MM.1S (cell line): ENCODE measurements at regions not wholly inside any gene's neighbourhood (a gene's known extent, or its start where the extent isn't known, plus 50 kb on each side); places are given as distances from the start of the nearest gene placed in this dataset.

ENCODE experiments used
- DNase-seq: peaks from one replicate; pipeline ENCODE4 v3.0.0-alpha.2; 2015
- H2AFZ ChIP-seq: fragments of 300-600 bp; sonication (generic); 2 replicates; pipeline ENCODE4 v1.6.0; 2016; ENCODE audit warnings: antibody characterized with exemption, low read length
- H3F3A ChIP-seq: fragments of 300-600 bp; sonication (generic); 2 replicates; pipeline ENCODE4 v1.6.1; 2016; ENCODE audit warnings: mild to moderate bottlenecking, antibody characterized with exemption, low read length, moderate library complexity, mixed read lengths; ENCODE audit not compliant: insufficient read depth
- H3K27ac ChIP-seq: fragments of 300-600 bp; sonication (generic); 2 replicates; pipeline ENCODE4 v1.5.1; 2016; ENCODE audit warnings: mild to moderate bottlenecking, low read length
- H3K27me3 ChIP-seq: fragments of 300-600 bp; sonication (generic); replicated peaks from 2 replicates; pipeline ENCODE4 v1.6.0; 2016; ENCODE audit warnings: low read length; ENCODE audit not compliant: insufficient read depth
- H3K36me3 ChIP-seq: fragments of 300-600 bp; sonication (generic); replicated peaks from 2 replicates; pipeline ENCODE4 v1.6.1; 2016; ENCODE audit warnings: mild to moderate bottlenecking, low read length, mixed read lengths; ENCODE audit not compliant: insufficient read depth
- H3K4me1 ChIP-seq: fragments of 300-600 bp; sonication (generic); 2 replicates; pipeline ENCODE4 v1.6.1; 2016; ENCODE audit warnings: low read length, mixed read lengths
- H3K4me2 ChIP-seq: fragments of 300-600 bp; sonication (generic); 2 replicates; pipeline ENCODE4 v1.6.0; 2016; ENCODE audit warnings: low read depth, low read length
- H3K4me3 ChIP-seq: fragments of 300-600 bp; sonication (generic); 2 replicates; pipeline ENCODE4 v1.5.1; 2016; ENCODE audit warnings: low read length, mixed read lengths
- H3K79me2 ChIP-seq: fragments of 300-600 bp; sonication (generic); 2 replicates; pipeline ENCODE4 v1.6.1; 2016; ENCODE audit warnings: mixed run types, low read length, mixed read lengths
- H3K9ac ChIP-seq: fragments of 300-600 bp; sonication (generic); 2 replicates; pipeline ENCODE4 v1.6.1; 2016; ENCODE audit warnings: low read length, mixed read lengths
- H3K9me2 ChIP-seq: fragments of 300-600 bp; sonication (generic); replicated peaks from 2 replicates; pipeline ENCODE4 v1.6.1; 2016; ENCODE audit warnings: mild to moderate bottlenecking, low read length, mixed read lengths; ENCODE audit not compliant: insufficient read depth
- H3K9me3 ChIP-seq: fragments of 300-600 bp; sonication (generic); replicated peaks from 2 replicates; pipeline ENCODE4 v1.6.1; 2016; ENCODE audit warnings: mild to moderate bottlenecking, low read length, mixed read lengths; ENCODE audit not compliant: insufficient read depth
- H4K20me1 ChIP-seq: fragments of 300-600 bp; sonication (generic); 2 replicates; pipeline ENCODE4 v1.6.1; 2016; ENCODE audit warnings: mild to moderate bottlenecking, low read length, moderate library complexity, mixed read lengths; ENCODE audit not compliant: insufficient read depth
- EZH2 ChIP-seq: fragments of 300-600 bp; sonication (generic); optimal IDR thresholded peaks from 2 replicates; pipeline ENCODE3; 2017; ENCODE audit warnings: low read depth, mild to moderate bottlenecking, antibody characterized with exemption, low read length, mixed read lengths
- EZH2phosphoT487 ChIP-seq: fragments of 300-600 bp; sonication (generic); IDR thresholded peaks from 2 replicates; pipeline ENCODE4 v1.6.1; 2018; ENCODE audit warnings: antibody characterized with exemption, low read length
- TF ChIP-seq, protein P1 (sequence below): fragments of 300-600 bp; sonication (generic); IDR thresholded peaks from 2 replicates; pipeline ENCODE4 v1.5.1; 2016; ENCODE audit warnings: antibody characterized with exemption, low read length, mixed read lengths

DNA sequence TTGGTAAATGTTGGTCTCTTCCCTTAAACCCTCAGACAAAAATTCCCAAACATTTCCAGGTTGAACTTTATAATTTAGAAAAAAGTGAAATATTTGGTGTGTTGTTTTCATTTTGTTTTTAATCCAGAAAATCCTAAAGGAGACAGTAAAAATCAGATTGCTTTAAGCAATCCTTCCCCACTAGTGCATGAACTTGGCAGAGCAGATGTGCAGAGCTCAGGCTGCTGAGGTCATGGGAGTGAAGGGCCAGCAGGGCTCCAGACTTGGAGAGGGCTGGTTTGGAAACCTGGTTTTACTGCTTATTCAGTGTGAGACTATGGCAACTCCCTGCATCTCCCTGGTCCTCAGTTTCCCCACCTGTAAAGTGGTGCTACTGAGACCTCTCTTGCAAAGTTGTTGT is 66.7 kb upstream of the TEX51 start:
- no peaks in the 10 kb centered on the region for H3K27me3 ChIP-seq
- H4K20me1 ChIP-seq = no peaks in the 10 kb centered on the region
- H3K9me2 ChIP-seq = no peaks in the 10 kb centered on the region
- H3K9ac ChIP-seq = no peak overlapping the region
- H3F3A ChIP-seq = no peaks in the 10 kb centered on the region
- H3K4me3 ChIP-seq = no peak overlapping the region
- H3K4me2 ChIP-seq = no peak overlapping the region
- TF ChIP-seq, protein P1, sequence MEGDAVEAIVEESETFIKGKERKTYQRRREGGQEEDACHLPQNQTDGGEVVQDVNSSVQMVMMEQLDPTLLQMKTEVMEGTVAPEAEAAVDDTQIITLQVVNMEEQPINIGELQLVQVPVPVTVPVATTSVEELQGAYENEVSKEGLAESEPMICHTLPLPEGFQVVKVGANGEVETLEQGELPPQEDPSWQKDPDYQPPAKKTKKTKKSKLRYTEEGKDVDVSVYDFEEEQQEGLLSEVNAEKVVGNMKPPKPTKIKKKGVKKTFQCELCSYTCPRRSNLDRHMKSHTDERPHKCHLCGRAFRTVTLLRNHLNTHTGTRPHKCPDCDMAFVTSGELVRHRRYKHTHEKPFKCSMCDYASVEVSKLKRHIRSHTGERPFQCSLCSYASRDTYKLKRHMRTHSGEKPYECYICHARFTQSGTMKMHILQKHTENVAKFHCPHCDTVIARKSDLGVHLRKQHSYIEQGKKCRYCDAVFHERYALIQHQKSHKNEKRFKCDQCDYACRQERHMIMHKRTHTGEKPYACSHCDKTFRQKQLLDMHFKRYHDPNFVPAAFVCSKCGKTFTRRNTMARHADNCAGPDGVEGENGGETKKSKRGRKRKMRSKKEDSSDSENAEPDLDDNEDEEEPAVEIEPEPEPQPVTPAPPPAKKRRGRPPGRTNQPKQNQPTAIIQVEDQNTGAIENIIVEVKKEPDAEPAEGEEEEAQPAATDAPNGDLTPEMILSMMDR = no peak
- TF ChIP-seq EZH2phosphoT487 = no peak
- TF ChIP-seq EZH2 = no peak
- H3K79me2 ChIP-seq = no peaks in the 10 kb centered on the region
- no peak overlapping the region for H3K27ac ChIP-seq
- H3K9me3 ChIP-seq = no peaks in the 10 kb centered on the region
- DNase-seq = no peak
- no peaks in the 10 kb centered on the region for H3K4me1 ChIP-seq
- no peak overlapping the region for H2AFZ ChIP-seq
- H3K36me3 ChIP-seq = no peaks in the 10 kb centered on the region

DNA sequence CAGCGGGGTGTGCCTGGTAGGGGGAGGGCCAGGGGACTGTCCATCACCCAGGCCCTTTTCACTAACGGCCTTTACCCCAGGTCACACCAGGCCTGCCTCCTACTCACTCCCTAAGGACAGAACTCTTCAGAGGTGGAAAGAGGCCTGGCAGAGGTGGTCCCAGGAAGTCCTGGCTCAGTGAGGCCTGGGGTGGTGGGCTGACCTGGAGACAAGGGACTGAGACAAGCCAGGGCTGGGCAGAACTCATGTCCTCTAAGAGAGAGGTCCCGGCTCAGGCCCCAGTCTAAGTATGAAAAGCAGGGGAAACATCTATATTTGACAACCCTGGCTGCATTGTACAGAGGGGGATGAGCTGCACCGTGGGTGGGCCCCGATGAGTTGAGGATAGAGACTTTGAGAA is 65.9 kb upstream of the TEX51 start:
- no peak for DNase-seq
- Histone ChIP-seq H3K4me3 (no peak overlapping the region), H3F3A (no peaks in the 10 kb centered on the region), H3K4me1 (no peaks in the 10 kb centered on the region), H2AFZ (no peak overlapping the region), H3K27ac (no peak overlapping the region), H3K9me2 (no peaks in the 10 kb centered on the region), H3K27me3 (no peaks in the 10 kb centered on the region), H3K4me2 (no peak overlapping the region), H3K79me2 (no peaks in the 10 kb centered on the region), H3K36me3 (no peaks in the 10 kb centered on the region), H3K9me3 (no peaks in the 10 kb centered on the region), H3K9ac (no peak overlapping the region), H4K20me1 (no peaks in the 10 kb centered on the region)
- TF ChIP-seq EZH2 (no peak), EZH2phosphoT487 (no peak)
- TF ChIP-seq, protein P1 = no peak

- H3K27me3 ChIP-seq = no peaks in the 10 kb centered on the region
- H4K20me1 ChIP-seq = no peaks in the 10 kb centered on the region
- H3K9me2 ChIP-seq = no peaks in the 10 kb centered on the region
- no peak overlapping the region for H3K4me2 ChIP-seq
- no peaks in the 10 kb centered on the region for H3F3A ChIP-seq
- DNase-seq = no peak
- H3K4me3 ChIP-seq = no peak overlapping the region
- no peaks in the 10 kb centered on the region for H3K4me1 ChIP-seq
- H3K9me3 ChIP-seq = no peaks in the 10 kb centered on the region
- no peak overlapping the region for H2AFZ ChIP-seq
- H3K36me3 ChIP-seq = no peaks in the 10 kb centered on the region
- H3K9ac ChIP-seq = no peak overlapping the region
- no peak overlapping the region for H3K27ac ChIP-seq
- no peak for TF ChIP-seq EZH2
- TF ChIP-seq, protein P1 = no peak
- no peak for TF ChIP-seq EZH2phosphoT487
- no peaks in the 10 kb centered on the region for H3K79me2 ChIP-seq
Observed at GRCh38 chr2:126834006-126834659, 64.6 kb upstream of the TEX51 start.
